Loucy (cell line): ENCODE measurements at regions not wholly inside any gene's neighbourhood (a gene's known extent, or its start where the extent isn't known, plus 50 kb on each side); places are given as distances from the start of the nearest gene placed in this dataset.

Experiments
- H2AFZ ChIP-seq: fragments of 200-600 bp; sonication (generic); 2 replicates; pipeline ENCODE4 v1.6.0; 2016; ENCODE audit warnings: antibody characterized with exemption, mild to moderate bottlenecking, low read length, moderate library complexity
- H3F3A ChIP-seq: fragments of 200-600 bp; 2 replicates; pipeline ENCODE4 v1.6.0; 2016; ENCODE audit warnings: antibody characterized with exemption, low read depth, mild to moderate bottlenecking
- H3K27me3 ChIP-seq: fragments of 200-600 bp; sonication (generic); 2 replicates; pipeline ENCODE4 v1.6.1; 2014; ENCODE audit warnings: low read length, mild to moderate bottlenecking; ENCODE audit not compliant: insufficient read depth, poor library complexity, severe bottlenecking
- H3K36me3 ChIP-seq: fragments of 200-600 bp; sonication (generic); 2 replicates; pipeline ENCODE4 v1.6.1; 2016; ENCODE audit warnings: low read length; ENCODE audit not compliant: insufficient read depth
- H3K4me1 ChIP-seq: fragments of 200-600 bp; sonication (generic); 2 replicates; pipeline ENCODE4 v1.5.1; 2014; ENCODE audit warnings: low read length, mild to moderate bottlenecking; ENCODE audit not compliant: insufficient read depth, poor library complexity, severe bottlenecking
- H3K4me2 ChIP-seq: fragments of 200-600 bp; sonication (generic); 2 replicates; pipeline ENCODE4 v1.6.0; 2014; ENCODE audit warnings: antibody characterized with exemption, low read length, low read depth, mild to moderate bottlenecking; ENCODE audit not compliant: poor library complexity, severe bottlenecking
- H3K4me3 ChIP-seq: fragments of 200-600 bp; sonication (generic); 2 replicates; pipeline ENCODE4 v1.5.1; 2014; ENCODE audit warnings: low read length, mild to moderate bottlenecking, mixed read lengths; ENCODE audit not compliant: poor library complexity, severe bottlenecking
- H3K79me2 ChIP-seq: fragments of 200-600 bp; sonication (generic); 2 replicates; pipeline ENCODE4 v1.6.1; 2014; ENCODE audit warnings: low read length; ENCODE audit not compliant: insufficient read depth
- H3K9ac ChIP-seq: fragments of 200-600 bp; sonication (generic); 2 replicates; pipeline ENCODE4 v1.6.0; 2014; ENCODE audit warnings: mild to moderate bottlenecking, low read depth, low read length, moderate library complexity; ENCODE audit not compliant: poor library complexity, severe bottlenecking
- H3K9me2 ChIP-seq: fragments of 200-600 bp; sonication (generic); replicated peaks from 2 replicates; pipeline ENCODE4 v1.6.1; 2016; ENCODE audit warnings: low read depth, low read length, mixed read lengths
- H3K9me3 ChIP-seq: fragments of 200-600 bp; sonication (generic); 2 replicates; pipeline ENCODE4 v1.6.1; 2014; ENCODE audit warnings: mild to moderate bottlenecking, antibody characterized with exemption, low read length, low read depth; ENCODE audit not compliant: insufficient read depth
- H4K20me1 ChIP-seq: fragments of 200-600 bp; sonication (generic); 2 replicates; pipeline ENCODE4 v1.6.0; 2014; ENCODE audit warnings: antibody characterized with exemption, low read length, mild to moderate bottlenecking; ENCODE audit not compliant: insufficient read depth, poor library complexity, severe bottlenecking
- CTCF ChIP-seq: fragments of 200-600 bp; sonication (generic); conservative IDR thresholded peaks from 2 replicates; pipeline ENCODE4 v1.5.1; 2014; ENCODE audit warnings: mild to moderate bottlenecking, antibody characterized with exemption, low read length
- EZH2phosphoT487 ChIP-seq: fragments of 200-600 bp; IDR thresholded peaks from 2 replicates; pipeline ENCODE4 v1.6.1; 2018; ENCODE audit warnings: antibody characterized with exemption, mild to moderate bottlenecking, moderate library complexity, borderline replicate concordance

- no peaks in the 10 kb centered on the region for H3K9me3 ChIP-seq
- H3F3A ChIP-seq, result no peaks in the 10 kb centered on the region
- H3K4me2 ChIP-seq, result no peak overlapping the region
- no peak overlapping the region for H3K9ac ChIP-seq
- no peaks in the 10 kb centered on the region for H3K9me2 ChIP-seq
- no peak overlapping the region for H2AFZ ChIP-seq
- H3K79me2 ChIP-seq, result no peaks in the 10 kb centered on the region
- H3K4me3 ChIP-seq, result no peak overlapping the region
- no peaks in the 10 kb centered on the region for H3K27me3 ChIP-seq
- no peak for TF ChIP-seq CTCF
- TF ChIP-seq EZH2phosphoT487, result no peak
- H3K36me3 ChIP-seq, result no peaks in the 10 kb centered on the region
- H3K4me1 ChIP-seq, result no peaks in the 10 kb centered on the region
- H4K20me1 ChIP-seq, result no peaks in the 10 kb centered on the region
Measured at GRCh38 chr15:62297522-62297921, 132.4 kb upstream of the C2CD4B start.

GRCh38 chr15:62297933-62298332 lies 132.8 kb upstream of the C2CD4B start:
- no peaks in the 10 kb centered on the region for H3K9me3 ChIP-seq
- no peaks in the 10 kb centered on the region for H3K27me3 ChIP-seq
- H3F3A ChIP-seq, result no peaks in the 10 kb centered on the region
- TF ChIP-seq CTCF, result no peak
- no peak for TF ChIP-seq EZH2phosphoT487
- H3K36me3 ChIP-seq, result no peaks in the 10 kb centered on the region
- no peak overlapping the region for H2AFZ ChIP-seq
- no peaks in the 10 kb centered on the region for H3K9me2 ChIP-seq
- no peaks in the 10 kb centered on the region for H4K20me1 ChIP-seq
- no peak overlapping the region for H3K4me3 ChIP-seq
- H3K4me1 ChIP-seq, result no peaks in the 10 kb centered on the region
- no peak overlapping the region for H3K4me2 ChIP-seq
- H3K9ac ChIP-seq, result no peak overlapping the region
- H3K79me2 ChIP-seq, result no peaks in the 10 kb centered on the region

- H3K9me3 ChIP-seq, result no peaks in the 10 kb centered on the region
- H4K20me1 ChIP-seq, result no peaks in the 10 kb centered on the region
- no peak overlapping the region for H2AFZ ChIP-seq
- TF ChIP-seq EZH2phosphoT487 (no peak), CTCF (no peak)
- H3K9me2 ChIP-seq, result no peaks in the 10 kb centered on the region
- H3K4me1 ChIP-seq, result no peaks in the 10 kb centered on the region
- no peak overlapping the region for H3K9ac ChIP-seq
- no peaks in the 10 kb centered on the region for H3K79me2 ChIP-seq
- no peak overlapping the region for H3K4me2 ChIP-seq
- no peaks in the 10 kb centered on the region for H3K27me3 ChIP-seq
- no peaks in the 10 kb centered on the region for H3K36me3 ChIP-seq
- H3K4me3 ChIP-seq, result no peak overlapping the region
- no peaks in the 10 kb centered on the region for H3F3A ChIP-seq
Measured at GRCh38 chr15:62298811-62299210, 133.7 kb upstream of the C2CD4B start.
